ENCODE measurements at regions not wholly inside any gene's neighbourhood (a gene's known extent, or its start where the extent isn't known, plus 50 kb on each side); places are given as distances from the start of the nearest gene placed in this dataset.

DNA sequence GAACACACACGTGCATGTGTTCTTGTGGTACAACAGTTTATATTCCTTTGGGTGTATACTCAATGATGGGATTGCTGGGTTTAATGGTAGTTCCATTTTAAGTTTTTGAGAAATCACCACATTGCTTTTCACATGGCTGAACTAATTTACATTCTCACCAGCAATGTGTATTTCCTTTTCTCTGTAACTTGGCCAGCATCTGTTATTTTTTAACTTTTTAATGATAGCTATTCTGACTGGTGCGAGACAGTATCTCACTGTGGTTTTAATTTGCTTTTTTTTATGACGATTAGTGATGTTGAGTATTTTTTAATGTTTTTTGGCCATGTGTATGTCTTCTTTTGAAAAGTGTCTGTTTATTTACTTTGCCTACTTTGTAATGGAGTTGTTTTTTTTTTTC lies 256.6 kb downstream of the ZWINT start:
- TF ChIP-seq POLR2A (IDR thresholded peaks at IDR 0.05): no peak
- no peak for TF ChIP-seq CTCF (IDR thresholded peaks at IDR 0.05)
- TF ChIP-seq EP300 (IDR thresholded peaks at IDR 0.05): no peak

All from tibial nerve (tissue), 4 donors.